ENCODE measurements at regions not wholly inside any gene's neighbourhood (a gene's known extent, or its start where the extent isn't known, plus 50 kb on each side); places are given as distances from the start of the nearest gene placed in this dataset.

GRCh38 chr15:39501366-39502081 lies 79.4 kb upstream of the THBS1 start:
- no peak for TF ChIP-seq CTCF (IDR thresholded peaks at IDR 0.05; ENCODE audit: insufficient read depth, low read length, poor library complexity, severe bottlenecking)
- H3K27me3 ChIP-seq (ENCODE audit: control insufficient read depth, insufficient read depth, low read length), result no peaks in the 10 kb centered on the region
- peak; percentile 23 for DNase-seq (ENCODE audit: low read depth)
- H3K4me3 ChIP-seq (ENCODE audit: low read depth, low read length), result no peak overlapping the region
- no peaks in the 10 kb centered on the region for H3K36me3 ChIP-seq (ENCODE audit: control insufficient read depth, insufficient read depth, low read length)

DNA sequence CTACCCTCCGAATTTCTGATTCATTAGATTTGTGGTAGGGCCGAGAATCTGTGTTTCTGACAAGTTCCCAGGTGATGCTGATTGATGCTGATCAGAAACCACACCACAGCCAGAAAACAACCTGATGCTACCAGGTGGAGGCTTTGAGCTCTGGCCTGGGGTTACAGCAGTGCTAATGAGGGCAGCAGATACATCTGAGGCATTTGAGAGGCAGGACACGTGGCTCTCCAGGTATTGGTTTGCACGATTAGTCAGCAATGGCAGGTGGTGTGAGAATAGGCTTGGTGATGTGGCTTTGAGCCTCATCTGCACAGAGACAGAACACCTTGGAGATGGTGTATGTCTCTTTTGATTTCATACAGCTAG lies 78.8 kb upstream of the THBS1 start:
- no peak for DNase-seq (ENCODE audit: low read depth)
- no peaks in the 10 kb centered on the region for H3K36me3 ChIP-seq (ENCODE audit: control insufficient read depth, insufficient read depth, low read length)
- no peak overlapping the region for H3K4me3 ChIP-seq (ENCODE audit: low read depth, low read length)
- H3K27me3 ChIP-seq (ENCODE audit: control insufficient read depth, insufficient read depth, low read length), result no peaks in the 10 kb centered on the region
- no peak for TF ChIP-seq CTCF (IDR thresholded peaks at IDR 0.05; ENCODE audit: insufficient read depth, low read length, poor library complexity, severe bottlenecking)

- no peak for DNase-seq (ENCODE audit: low read depth)
- TF ChIP-seq CTCF (IDR thresholded peaks at IDR 0.05; ENCODE audit: insufficient read depth, low read length, poor library complexity, severe bottlenecking), result no peak
- Histone ChIP-seq H3K27me3 (ENCODE audit: control insufficient read depth, insufficient read depth, low read length) (no peaks in the 10 kb centered on the region), H3K36me3 (ENCODE audit: control insufficient read depth, insufficient read depth, low read length) (no peaks in the 10 kb centered on the region), H3K4me3 (ENCODE audit: low read depth, low read length) (no peak overlapping the region)
Observed at GRCh38 chr15:39502611-39503195, 78.2 kb upstream of the THBS1 start.

- no peak for DNase-seq (ENCODE audit: low read depth)
Observed at GRCh38 chr15:39503526-39503925, 77.4 kb upstream of the THBS1 start.

DNA sequence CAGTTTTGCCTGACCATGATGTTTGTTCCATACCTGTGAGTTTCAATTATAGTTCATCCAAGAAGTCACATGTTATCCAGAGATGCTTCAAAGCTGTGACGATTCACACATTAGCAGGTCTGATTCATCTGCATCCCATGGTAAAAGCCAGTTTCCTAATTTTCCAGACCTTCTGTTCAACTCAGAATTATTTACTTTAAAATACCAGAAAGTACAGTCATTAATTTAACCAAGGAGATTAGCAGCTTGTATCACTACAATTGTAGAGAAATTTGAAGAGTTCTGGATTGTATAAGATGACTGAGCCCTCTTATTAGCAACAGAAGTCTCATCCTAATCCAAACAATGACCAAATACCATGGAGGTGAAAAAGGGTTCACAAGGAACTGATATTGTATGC lies 76.1 kb upstream of the THBS1 start:
- no peak for DNase-seq (ENCODE audit: low read depth)
- Histone ChIP-seq H3K27me3 (ENCODE audit: control insufficient read depth, insufficient read depth, low read length) (no peaks in the 10 kb centered on the region), H3K4me3 (ENCODE audit: low read depth, low read length) (no peak overlapping the region), H3K36me3 (ENCODE audit: control insufficient read depth, insufficient read depth, low read length) (no peaks in the 10 kb centered on the region)
- no peak for TF ChIP-seq CTCF (IDR thresholded peaks at IDR 0.05; ENCODE audit: insufficient read depth, low read length, poor library complexity, severe bottlenecking)

More at GRCh38 chr15:39503526-39503925, 77.4 kb upstream of the THBS1 start:
- Histone ChIP-seq H3K4me3 (ENCODE audit: low read depth, low read length) (no peak overlapping the region), H3K36me3 (ENCODE audit: control insufficient read depth, insufficient read depth, low read length) (no peaks in the 10 kb centered on the region), H3K27me3 (ENCODE audit: control insufficient read depth, insufficient read depth, low read length) (no peaks in the 10 kb centered on the region)
- TF ChIP-seq CTCF (IDR thresholded peaks at IDR 0.05; ENCODE audit: insufficient read depth, low read length, poor library complexity, severe bottlenecking), result no peak

DNA sequence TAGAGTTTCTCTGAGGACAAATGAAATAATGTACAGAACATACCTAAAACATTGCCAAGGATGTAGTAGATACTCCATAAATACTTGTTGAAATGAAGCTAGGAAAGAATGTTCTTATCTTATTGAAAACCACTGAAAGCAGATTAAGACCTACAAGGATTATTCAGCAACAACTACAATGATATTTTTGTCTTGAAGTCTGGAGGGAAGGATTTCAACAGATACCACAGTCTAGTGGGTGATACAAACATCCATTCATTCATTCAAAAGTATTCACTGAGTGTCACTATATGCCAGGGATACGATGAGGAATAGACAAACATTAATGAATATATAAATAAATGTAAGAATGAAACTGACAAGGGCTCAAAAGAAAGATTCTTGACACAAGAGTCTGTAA lies 74.7 kb upstream of the THBS1 start:
- H3K4me3 ChIP-seq (ENCODE audit: low read depth, low read length), result no peak overlapping the region
- H3K27me3 ChIP-seq (ENCODE audit: control insufficient read depth, insufficient read depth, low read length), result no peaks in the 10 kb centered on the region
- no peaks in the 10 kb centered on the region for H3K36me3 ChIP-seq (ENCODE audit: control insufficient read depth, insufficient read depth, low read length)
- no peak for DNase-seq (ENCODE audit: low read depth)
- TF ChIP-seq CTCF (IDR thresholded peaks at IDR 0.05; ENCODE audit: insufficient read depth, low read length, poor library complexity, severe bottlenecking), result no peak

All from kidney epithelial cell (primary cell).